ENCODE measurements at regions not wholly inside any gene's neighbourhood (a gene's known extent, or its start where the extent isn't known, plus 50 kb on each side); places are given as distances from the start of the nearest gene placed in this dataset.

DNA sequence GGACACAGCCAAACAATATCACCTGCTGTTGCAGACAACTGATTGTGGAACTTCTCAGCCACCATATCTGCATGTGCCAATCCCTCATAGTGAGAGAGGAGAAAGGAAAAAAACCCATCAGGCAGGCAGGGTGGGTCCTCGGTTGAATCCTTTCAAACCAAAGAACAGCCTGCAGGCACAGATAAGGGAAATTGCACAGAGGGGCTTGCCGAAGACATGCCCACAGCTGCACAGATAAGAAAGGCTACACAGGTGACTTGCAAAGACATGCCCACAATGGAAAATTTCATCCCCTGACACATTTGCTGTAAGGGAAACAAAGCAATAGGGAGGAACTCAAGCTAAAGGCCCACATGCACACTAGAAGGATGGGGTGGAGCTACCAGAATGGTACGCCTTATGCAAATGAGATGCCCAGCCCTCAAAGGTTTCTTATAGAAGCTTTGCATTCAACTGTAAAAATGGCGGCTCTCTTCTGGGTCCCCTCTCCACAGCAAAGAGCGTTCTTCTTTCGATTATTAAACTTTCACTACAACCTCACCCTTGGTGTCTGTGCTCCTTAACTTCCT lies 170.0 kb upstream of the TMPO start (continued):
- TF ChIP-seq YY1 (IDR thresholded peaks at IDR 0.05; ENCODE audit: borderline replicate concordance in 1 of 3, control insufficient read depth in 1 of 3, extremely low read depth in 1 of 3, insufficient read depth in 3 of 3, insufficient read length in 1 of 3, insufficient replicate concordance in 2 of 3, low read depth in 1 of 3, low read length in 2 of 3) (peak in 1 of 3 experiments; percentile 7), TRIM24 (IDR thresholded peaks at IDR 0.05) (peak; percentile 36 to 57; a peak in 2 of 4 replicates)

DNA sequence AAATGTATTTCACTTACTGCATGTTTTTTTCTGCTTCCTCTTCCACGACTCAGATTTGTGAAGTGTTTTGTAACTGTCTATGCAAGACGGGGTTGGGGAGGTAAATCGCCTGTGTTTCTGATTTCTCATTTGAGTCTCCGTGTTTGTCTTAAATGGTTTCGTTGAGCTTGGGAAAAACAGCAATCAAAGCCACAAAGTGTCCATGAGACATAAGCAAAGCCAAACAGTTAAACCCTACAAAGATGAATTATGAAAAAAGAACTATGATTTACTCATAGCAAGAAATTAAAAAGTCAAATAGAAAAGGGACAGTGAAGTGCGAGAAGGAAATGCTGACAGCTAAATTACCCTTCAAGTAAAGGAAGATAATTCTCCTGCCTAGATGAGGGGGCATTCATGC lies 164.3 kb upstream of the TMPO start:
- ATAC-seq = no peak

More for the DNA sequence above, 164.3 kb upstream of the TMPO start:
- no peak overlapping the region for H3K4me2 ChIP-seq (ENCODE audit: insufficient read depth, low read length)
- H3K4me3 ChIP-seq = no peak overlapping the region
- no peaks in the 10 kb centered on the region for H3K79me2 ChIP-seq (ENCODE audit: control insufficient read depth, insufficient read depth, low read length)
- intact Hi-C loops (cut with micrococcal nuclease) = no loop called here
- no peak overlapping the region for H2AFZ ChIP-seq (ENCODE audit: low read depth, low read length)
- H3K27me3 ChIP-seq (ENCODE audit: control insufficient read depth in 2 of 2, insufficient read depth in 2 of 2, low read length in 2 of 2) = no peaks in the 10 kb centered on the region; a peak in 1 of 5 replicates
- TF ChIP-seq FOSL1 (tag; conservative IDR thresholded peaks at IDR 0.05) = no peak
- no peak for TF ChIP-seq ZNF76 (CRISPR knock-in tag; IDR thresholded peaks at IDR 0.05; ENCODE audit: borderline replicate concordance)
- TF ChIP-seq PTBP1 (IDR thresholded peaks at IDR 0.05; ENCODE audit: low read depth, low read length) = no peak
- TF ChIP-seq CREM (IDR thresholded peaks at IDR 0.05; ENCODE audit: low read depth) = no peak
- no peak for TF ChIP-seq TFAM (CRISPR knock-in tag; conservative IDR thresholded peaks at IDR 0.05)
- no peak for TF ChIP-seq TEAD2 (tag; IDR thresholded peaks at IDR 0.05)
- no peak for TF ChIP-seq ZNF134 (CRISPR knock-in tag; conservative IDR thresholded peaks at IDR 0.05)
- TF ChIP-seq ZNF592 (IDR thresholded peaks at IDR 0.05) = no peak
- TF ChIP-seq FOXA1 (IDR thresholded peaks at IDR 0.05; ENCODE audit: borderline replicate concordance) = no peak
- TF ChIP-seq ILF3 (IDR thresholded peaks at IDR 0.05; ENCODE audit: borderline replicate concordance) = no peak
- no peak for TF ChIP-seq POLR2G (IDR thresholded peaks at IDR 0.05; ENCODE audit: low read depth, low read length)
- TF ChIP-seq, protein P1, sequence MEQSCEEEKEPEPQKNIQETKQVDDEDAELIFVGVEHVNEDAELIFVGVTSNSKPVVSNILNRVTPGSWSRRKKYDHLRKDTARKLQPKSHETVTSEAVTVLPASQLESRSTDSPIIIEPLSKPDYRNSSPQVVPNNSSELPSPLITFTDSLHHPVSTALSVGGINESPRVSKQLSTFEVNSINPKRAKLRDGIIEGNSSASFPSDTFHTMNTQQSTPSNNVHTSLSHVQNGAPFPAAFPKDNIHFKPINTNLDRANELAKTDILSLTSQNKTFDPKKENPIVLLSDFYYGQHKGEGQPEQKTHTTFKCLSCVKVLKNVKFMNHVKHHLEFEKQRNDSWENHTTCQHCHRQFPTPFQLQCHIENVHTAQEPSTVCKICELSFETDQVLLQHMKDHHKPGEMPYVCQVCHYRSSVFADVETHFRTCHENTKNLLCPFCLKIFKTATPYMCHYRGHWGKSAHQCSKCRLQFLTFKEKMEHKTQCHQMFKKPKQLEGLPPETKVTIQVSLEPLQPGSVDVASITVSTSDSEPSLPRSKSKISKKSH (CRISPR knock-in tag; IDR thresholded peaks at IDR 0.05) = no peak
- no peak for TF ChIP-seq SP2 (IDR thresholded peaks at IDR 0.05; ENCODE audit: extremely low read depth, low read depth, low read length, poor library complexity, severe bottlenecking)
- TF ChIP-seq NBN (IDR thresholded peaks at IDR 0.05; ENCODE audit: low read depth) = no peak
- FAIRE-seq = no peak
- in situ Hi-C loops (cut with MboI) = no loop called here
- ChIA-PET POLR2A (no interaction called here), CTCF (ENCODE audit: low intra/inter-chr PET ratio) (no interaction called here)
- 0% methylated on average over 6 of the region's 6 CpGs for WGBS (ENCODE audit: insufficient coverage, low coverage, missing lambda C conversion rate)
- H3K9me1 ChIP-seq (ENCODE audit: control insufficient read depth, insufficient read depth, low read length) = no peaks in the 10 kb centered on the region
- no peak overlapping the region for H3K9ac ChIP-seq (ENCODE audit: insufficient read depth in 1 of 2, low read depth in 2 of 2, low read length in 2 of 2)
- no peaks in the 10 kb centered on the region for H3K4me1 ChIP-seq (replicated peaks in 1 of 2; ENCODE audit: control insufficient read depth in 2 of 2, insufficient read depth in 2 of 2, low read length in 2 of 2)
- no peaks in the 10 kb centered on the region for H3K36me3 ChIP-seq (ENCODE audit: control insufficient read depth, insufficient read depth, low read length)
- no peak overlapping the region for H3K27ac ChIP-seq (ENCODE audit: extremely low read depth, low read depth, low read length)
- no peaks in the 10 kb centered on the region for H3K9me3 ChIP-seq (replicated peaks; ENCODE audit: control insufficient read depth, insufficient read depth, low read depth, low read length)
- no peak for DNase-seq (ENCODE audit: extremely low read depth in 1 of 4, low spot score in 3 of 4)
- no peaks in the 10 kb centered on the region for H4K20me1 ChIP-seq (replicated peaks; ENCODE audit: control insufficient read depth, insufficient read depth, low read length)
- no TSS peak for BruUV-seq (replicated peaks)

All from K562 (cell line).